ENCODE measurements at regions not wholly inside any gene's neighbourhood (a gene's known extent, or its start where the extent isn't known, plus 50 kb on each side); places are given as distances from the start of the nearest gene placed in this dataset.
A peak's percentile ranks its signal among the peaks of the same experiment; 100 is the strongest.
"Not testable (repeated sequence)": the region's sequence is repeated elsewhere in the genome, so short reads cannot be mapped to it uniquely, and the experiment has no call there.

DNA sequence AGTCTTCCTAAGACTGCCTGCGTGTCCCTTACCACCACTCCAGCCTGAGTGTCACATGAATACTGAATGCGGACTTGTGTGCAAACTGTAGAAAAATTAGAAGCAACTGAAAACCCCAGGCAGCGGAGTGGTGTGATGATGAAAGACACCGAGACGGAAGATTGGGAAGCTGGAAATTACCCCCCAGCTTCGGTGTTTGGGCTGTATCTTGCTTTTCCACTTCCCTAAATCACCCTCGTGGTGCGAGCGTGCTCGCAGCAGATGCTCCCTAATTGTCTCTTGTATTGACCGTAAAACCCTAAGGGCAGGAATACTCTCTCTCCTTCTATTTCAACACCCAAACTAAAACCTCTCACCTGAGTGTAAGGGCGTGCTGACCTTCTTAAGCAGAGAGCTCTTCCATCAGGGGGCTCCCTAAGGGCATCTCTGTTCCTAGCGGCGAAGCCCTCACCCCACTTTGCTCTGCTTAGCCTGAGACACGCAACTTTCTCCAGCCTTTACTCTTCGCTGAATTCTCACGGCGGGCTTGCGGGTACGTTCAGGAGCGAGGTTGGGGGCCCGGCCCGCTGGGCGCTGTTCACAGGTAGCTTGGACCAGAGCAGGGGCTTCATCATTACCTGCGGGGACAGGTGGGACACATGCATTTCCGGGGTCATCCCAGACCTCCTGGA, 62.4 kb downstream of the CRYBB2 start:
- DNase-seq (ENCODE audit: low spot score), result no peak

DNA sequence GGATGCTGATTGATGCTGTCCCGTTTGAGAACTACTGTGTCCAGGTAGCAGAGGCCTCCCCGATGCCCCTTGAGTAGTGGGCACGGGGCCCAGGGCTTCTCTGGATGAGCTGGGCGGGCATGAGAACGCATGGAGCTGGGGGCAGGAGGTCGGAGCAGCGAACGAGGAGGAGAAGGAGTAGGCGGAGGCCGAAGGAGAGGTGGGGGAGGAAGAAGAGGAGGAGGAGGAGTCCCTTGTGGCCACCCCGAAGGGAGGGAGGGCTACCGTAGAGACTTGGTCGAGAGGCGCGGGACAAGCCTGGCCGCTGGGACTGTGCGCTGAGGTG, 62.9 kb downstream of the CRYBB2 start:
- DNase-seq (ENCODE audit: low spot score), result no peak

GRCh38 chr22:25282671-25283561, 63.5 kb downstream of the CRYBB2 start:
- peak; percentile 22 for DNase-seq (ENCODE audit: low spot score)

DNA sequence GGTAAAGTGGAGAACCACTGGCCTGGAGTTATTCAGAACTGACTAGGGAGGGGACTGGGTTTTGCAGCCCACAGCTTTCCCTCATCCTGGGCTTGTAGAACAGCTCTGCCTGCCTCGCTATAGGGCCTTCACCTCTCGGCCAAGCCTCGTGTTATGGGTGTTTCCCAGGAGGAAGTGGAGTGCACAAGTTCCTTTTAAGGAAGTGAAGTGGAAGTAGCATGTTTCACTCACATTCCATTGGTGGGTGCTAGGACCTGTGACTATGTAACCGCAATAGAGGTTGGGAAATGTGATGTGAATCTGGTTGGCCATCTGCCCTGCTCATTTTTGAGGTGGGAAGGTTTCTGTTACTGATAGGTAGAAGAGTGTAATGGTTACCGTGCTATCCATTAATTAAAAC, 69.0 kb downstream of the CRYBB2 start:
- not testable (repeated sequence) for DNase-seq (ENCODE audit: low spot score)

- DNase-seq (ENCODE audit: low spot score), result not testable (repeated sequence)
Observed at GRCh38 chr22:25301912-25302311, 82.5 kb downstream of the CRYBB2 start.

DNA sequence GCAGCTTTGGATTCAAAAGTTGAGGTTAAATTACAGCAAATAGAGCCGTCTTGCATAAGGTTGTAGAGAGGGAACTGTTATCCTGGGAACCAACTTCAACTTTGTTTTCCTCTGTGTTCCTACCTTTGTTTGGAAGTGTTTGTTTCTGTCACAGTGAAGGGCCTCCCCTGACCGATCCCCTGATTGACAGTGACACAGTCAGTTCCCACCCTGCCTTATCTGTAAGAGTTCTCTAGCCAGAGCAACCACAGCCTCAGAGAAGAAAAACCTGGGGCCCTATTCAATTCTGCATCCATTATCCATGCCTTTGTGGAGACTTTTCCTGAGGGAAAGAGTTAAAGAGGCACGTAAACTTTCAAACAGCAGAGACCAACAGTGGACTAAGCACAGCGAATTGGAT, 90.1 kb downstream of the CRYBB2 start:
- DNase-seq (ENCODE audit: low spot score), result not testable (repeated sequence)

- DNase-seq (ENCODE audit: low spot score), result not testable (repeated sequence)
Observed at GRCh38 chr22:25311924-25312323, 92.5 kb downstream of the CRYBB2 start.

- DNase-seq (ENCODE audit: low spot score), result no peak
Observed at GRCh38 chr22:25318081-25318823, 98.8 kb downstream of the CRYBB2 start.

DNA sequence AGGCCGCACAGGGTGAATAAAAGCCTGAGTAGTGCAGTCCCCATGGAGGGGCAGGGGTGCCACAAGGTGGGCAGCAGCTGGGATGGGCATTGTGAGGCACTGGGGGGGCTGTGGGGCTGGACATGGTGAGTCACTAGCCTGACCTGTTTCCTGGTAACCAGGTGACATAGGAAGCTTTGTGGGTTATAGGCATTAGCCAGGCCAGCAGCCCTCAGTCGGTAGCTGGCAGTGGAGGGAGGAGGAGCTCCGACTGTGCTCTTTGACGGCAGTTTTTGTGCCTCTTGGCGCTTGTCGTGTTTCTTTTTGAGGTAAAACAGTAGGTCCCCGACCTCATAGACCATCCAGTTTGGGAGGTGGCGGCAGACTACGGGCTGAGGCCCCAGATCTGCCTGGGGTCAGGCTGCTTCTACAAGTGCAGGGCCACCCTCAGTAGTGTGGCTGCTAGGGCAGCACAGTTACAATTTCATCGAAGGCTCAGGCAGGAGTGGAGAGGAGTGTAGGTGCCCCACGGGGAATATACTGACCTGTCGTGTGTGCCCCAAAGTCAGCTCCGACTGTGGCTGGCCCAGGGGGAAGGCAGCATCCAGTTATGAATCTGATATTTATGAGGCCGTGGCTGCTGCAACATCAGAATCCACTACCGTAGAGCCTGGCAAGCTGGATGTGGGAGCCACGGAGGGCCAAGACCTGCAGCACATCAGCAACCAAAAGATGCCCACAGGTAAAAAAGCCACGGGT, 107.7 kb downstream of the CRYBB2 start:
- DNase-seq (ENCODE audit: low spot score), result no peak

DNA sequence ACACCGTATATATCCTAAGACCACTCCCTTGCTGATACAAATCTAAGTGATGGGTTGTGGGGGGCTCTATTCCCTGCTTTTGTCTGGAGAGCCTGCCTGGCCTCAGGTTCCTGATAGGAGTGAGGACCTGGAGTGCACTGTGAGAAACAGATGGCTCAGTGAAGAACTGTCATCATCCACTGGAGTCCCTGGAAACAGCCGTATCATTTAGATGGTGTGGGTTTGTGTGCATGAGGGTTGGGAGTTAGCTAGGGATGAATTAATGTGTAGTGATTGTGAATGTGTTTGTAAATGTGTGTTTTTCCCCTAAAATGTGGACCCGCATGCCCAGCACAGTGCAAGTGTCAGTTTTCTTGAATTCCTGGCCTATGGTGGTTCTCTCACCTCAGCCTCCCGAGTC, 111.6 kb downstream of the CRYBB2 start:
- no peak for DNase-seq (ENCODE audit: low spot score)

GRCh38 chr22:25331911-25332310, 112.5 kb downstream of the CRYBB2 start:
- not testable (repeated sequence) for DNase-seq (ENCODE audit: low spot score)

- DNase-seq (ENCODE audit: low spot score), result no peak
Observed at GRCh38 chr22:25332386-25332785, 112.9 kb downstream of the CRYBB2 start.

DNA sequence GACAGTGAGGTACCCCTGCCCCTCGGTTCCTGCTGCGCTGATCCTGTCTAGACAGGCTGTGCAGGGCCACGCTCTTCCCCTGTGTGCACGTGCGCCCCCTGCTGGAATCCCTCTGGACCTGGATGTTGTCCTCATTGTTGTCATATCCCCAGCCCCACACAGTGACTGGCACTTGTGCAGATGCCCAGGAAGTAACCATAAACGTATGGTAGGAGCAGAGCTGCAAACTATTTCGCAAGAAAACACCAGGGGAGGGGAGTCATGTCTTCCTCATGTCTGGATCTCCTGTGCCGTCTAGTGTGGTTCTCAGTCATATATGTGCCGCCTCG, 114.7 kb downstream of the CRYBB2 start:
- no peak for DNase-seq (ENCODE audit: low spot score)

DNA sequence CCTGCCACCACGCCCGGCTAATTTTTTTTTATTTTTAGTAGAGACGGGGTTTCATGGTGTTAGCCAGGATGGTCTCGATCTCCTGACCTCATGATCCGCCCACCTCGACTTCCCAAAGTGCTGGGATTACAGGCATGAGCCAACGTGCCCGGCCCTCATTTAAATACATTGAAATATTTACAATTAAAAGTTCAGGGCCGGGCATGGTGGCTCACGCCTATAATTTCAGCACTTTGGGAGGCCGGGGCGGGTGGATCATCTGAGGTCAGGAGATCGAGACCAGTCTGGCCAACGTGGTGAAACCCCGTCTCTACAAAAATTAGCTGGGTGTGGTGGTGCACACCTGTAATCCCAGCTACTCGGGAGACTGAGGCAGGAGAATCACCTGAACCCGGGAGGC, 115.2 kb downstream of the CRYBB2 start:
- DNase-seq (ENCODE audit: low spot score), result not testable (repeated sequence)

- DNase-seq (ENCODE audit: low spot score), result not testable (repeated sequence)
Observed at GRCh38 chr22:25335276-25335675, 115.8 kb downstream of the CRYBB2 start.

- not testable (repeated sequence) for DNase-seq (ENCODE audit: low spot score)
Observed at GRCh38 chr22:25340536-25340935, 121.1 kb downstream of the CRYBB2 start.

DNA sequence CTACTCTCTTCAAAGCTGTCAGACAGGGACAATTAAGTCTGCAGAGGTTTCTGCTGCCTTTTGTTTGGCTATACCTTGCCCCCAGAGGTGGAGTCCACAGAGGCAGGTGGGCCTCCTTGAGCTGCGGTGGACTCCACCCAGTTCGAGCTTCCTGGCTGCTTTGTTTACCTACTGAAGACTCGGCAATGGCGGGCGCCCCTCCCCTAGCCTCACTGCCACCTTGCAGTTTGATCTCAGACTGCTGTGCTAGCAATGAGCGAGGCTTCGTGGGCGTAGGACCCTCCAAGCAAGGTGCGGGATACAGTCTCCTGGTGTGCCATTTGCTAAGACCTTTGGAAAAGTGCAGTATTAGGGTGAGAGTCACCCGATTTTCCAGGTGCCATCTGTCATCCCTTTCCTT, 124.9 kb downstream of the CRYBB2 start:
- not testable (repeated sequence) for DNase-seq (ENCODE audit: low spot score)

- DNase-seq (ENCODE audit: low spot score), result no peak
Observed at GRCh38 chr22:25346859-25347751, 127.7 kb downstream of the CRYBB2 start.

DNA sequence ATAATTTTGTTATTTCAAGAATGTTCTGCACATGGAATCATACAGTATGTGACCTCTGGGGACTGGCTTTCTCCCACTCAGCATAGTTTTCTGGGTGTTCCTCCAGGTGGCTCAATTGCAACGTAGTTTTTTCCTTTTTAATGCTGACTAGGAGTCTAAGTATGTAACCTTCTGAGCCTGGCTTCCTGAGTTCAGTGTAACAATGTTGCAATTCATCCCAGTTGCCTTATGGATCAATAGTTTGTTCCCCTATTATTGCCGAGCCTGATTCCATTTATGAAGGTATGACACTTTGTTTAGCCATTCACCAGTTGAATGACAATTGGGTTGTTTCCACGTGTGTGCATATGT, 128.3 kb downstream of the CRYBB2 start:
- no peak for DNase-seq (ENCODE audit: low spot score)

- no peak for DNase-seq (ENCODE audit: low spot score)
Observed at GRCh38 chr22:25348391-25348790, 129.0 kb downstream of the CRYBB2 start.

DNA sequence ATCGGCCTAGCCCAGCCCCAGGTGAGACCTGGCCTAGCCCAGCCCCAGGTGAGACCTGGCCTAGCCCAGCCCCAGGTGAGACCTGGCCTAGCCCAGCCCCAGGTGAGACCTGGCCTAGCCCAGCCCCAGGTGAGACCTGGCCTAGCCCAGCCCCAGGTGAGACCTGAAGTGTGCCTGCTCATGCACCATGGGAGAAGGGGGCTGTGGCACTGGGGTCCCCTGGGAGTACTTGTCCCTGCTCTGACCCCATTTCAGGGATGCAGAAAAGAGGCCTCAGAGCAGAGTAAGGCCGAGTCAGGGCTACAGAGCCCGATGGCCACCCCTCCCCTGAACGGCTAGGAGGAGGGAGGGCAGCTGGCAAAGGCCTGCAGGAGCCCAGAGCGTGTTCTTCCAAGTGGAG, 129.6 kb downstream of the CRYBB2 start:
- DNase-seq (ENCODE audit: low spot score), result not testable (repeated sequence)

All from HuH-7.5 (cell line).